ENCODE measurements at regions not wholly inside any gene's neighbourhood (a gene's known extent, or its start where the extent isn't known, plus 50 kb on each side); places are given as distances from the start of the nearest gene placed in this dataset.

GRCh38 chr11:129290966-129291365 is 84.7 kb upstream of the BARX2 start:
- DNase-seq: no peak

- DNase-seq: no peak
Measured at GRCh38 chr11:129289350-129290040, 86.2 kb upstream of the BARX2 start.

GRCh38 chr11:129287920-129288319 is 87.7 kb upstream of the BARX2 start:
- DNase-seq: no peak

- no peak for DNase-seq
Measured at GRCh38 chr11:129286813-129287212, 88.8 kb upstream of the BARX2 start.

GRCh38 chr11:129285402-129285786 is 90.3 kb upstream of the BARX2 start:
- peak; percentile 37 for DNase-seq

GRCh38 chr11:129283141-129283540 is 91.0 kb upstream of the ARHGAP32 start:
- no peak for DNase-seq

GRCh38 chr11:129282634-129283033 is 90.5 kb upstream of the ARHGAP32 start:
- DNase-seq: no peak

GRCh38 chr11:129281471-129282415 is 89.6 kb upstream of the ARHGAP32 start:
- no peak for DNase-seq

- peak; percentile 41 for DNase-seq
Measured at GRCh38 chr11:129280027-129280811, 88.1 kb upstream of the ARHGAP32 start.

GRCh38 chr11:129279326-129280026 is 87.4 kb upstream of the ARHGAP32 start:
- peak; percentile 91 for DNase-seq

GRCh38 chr11:129278586-129279319 is 86.6 kb upstream of the ARHGAP32 start:
- DNase-seq: peak; percentile 41

GRCh38 chr11:129277198-129277843 is 85.2 kb upstream of the ARHGAP32 start:
- no peak for DNase-seq

GRCh38 chr11:129275828-129276227 is 83.7 kb upstream of the ARHGAP32 start:
- DNase-seq: no peak

GRCh38 chr11:129273944-129274711 is 82.0 kb upstream of the ARHGAP32 start:
- no peak for DNase-seq

- DNase-seq: no peak
Measured at GRCh38 chr11:129273322-129273721, 81.2 kb upstream of the ARHGAP32 start.

- no peak for DNase-seq
Measured at GRCh38 chr11:129271030-129271429, 78.9 kb upstream of the ARHGAP32 start.

GRCh38 chr11:129270446-129270845 is 78.3 kb upstream of the ARHGAP32 start:
- DNase-seq: no peak

GRCh38 chr11:129268371-129268770 is 76.2 kb upstream of the ARHGAP32 start:
- no peak for DNase-seq

GRCh38 chr11:129267716-129268115 is 75.6 kb upstream of the ARHGAP32 start:
- peak; percentile 37 for DNase-seq

- DNase-seq: no peak
Measured at GRCh38 chr11:129266536-129266935, 74.4 kb upstream of the ARHGAP32 start.

Measured in hematopoietic multipotent progenitor cell treated with erythropoietin and hydrocortisone succinate and interleukin-3 and kit ligand, for 4 days (in vitro differentiated cells).